SK-N-MC (cell line): ENCODE measurements at regions not wholly inside any gene's neighbourhood (a gene's known extent, or its start where the extent isn't known, plus 50 kb on each side); places are given as distances from the start of the nearest gene placed in this dataset.

Experiments used
- DNase-seq: peaks from one replicate; pipeline ENCODE4 v3.0.0-alpha.2; 2011; ENCODE audit warnings: low read depth, low spot score
- H3K27ac ChIP-seq: fragments of 200-600 bp; sonication (generic); 2 replicates; pipeline ENCODE4 v1.5.1; 2016; ENCODE audit warnings: mixed run types
- H3K36me3 ChIP-seq: fragments of 200-600 bp; sonication (generic); 2 replicates; pipeline ENCODE4 v1.6.1; 2017; ENCODE audit warnings: antibody characterized with exemption, low read length, mixed read lengths; ENCODE audit not compliant: insufficient read depth
- H3K4me3 ChIP-seq: fragments of 200-600 bp; sonication (generic); 2 replicates; pipeline ENCODE4 v1.5.1; 2016
- H3K9ac ChIP-seq: fragments of 200-600 bp; sonication (generic); 2 replicates; pipeline ENCODE4 v1.8.0; 2017; ENCODE audit warnings: mixed run types, mixed read lengths; ENCODE audit not compliant: insufficient read length
- H3K9me3 ChIP-seq: fragments of 200-600 bp; sonication (generic); 2 replicates; pipeline ENCODE4 v1.6.1; 2017; ENCODE audit warnings: low read depth, mild to moderate bottlenecking, antibody characterized with exemption, low read length, moderate library complexity, mixed read lengths
- EZH2 ChIP-seq: fragments of 200-600 bp; sonication (generic); IDR thresholded peaks from one replicate; pipeline ENCODE4 v1.6.1; 2017; ENCODE audit warnings: antibody characterized with exemption
- FOXP2 ChIP-seq: optimal IDR thresholded peaks from 2 replicates; pipeline ENCODE3; 2011; ENCODE audit warnings: mild to moderate bottlenecking, moderate library complexity; ENCODE audit not compliant: insufficient read depth; ENCODE audit errors: extremely low read length, control extremely low read depth
- POLR2AphosphoS5 ChIP-seq: IDR thresholded peaks from 2 replicates; pipeline ENCODE4 v1.6.1; 2012; ENCODE audit warnings: mild to moderate bottlenecking, low read depth, low read length, borderline replicate concordance

DNA sequence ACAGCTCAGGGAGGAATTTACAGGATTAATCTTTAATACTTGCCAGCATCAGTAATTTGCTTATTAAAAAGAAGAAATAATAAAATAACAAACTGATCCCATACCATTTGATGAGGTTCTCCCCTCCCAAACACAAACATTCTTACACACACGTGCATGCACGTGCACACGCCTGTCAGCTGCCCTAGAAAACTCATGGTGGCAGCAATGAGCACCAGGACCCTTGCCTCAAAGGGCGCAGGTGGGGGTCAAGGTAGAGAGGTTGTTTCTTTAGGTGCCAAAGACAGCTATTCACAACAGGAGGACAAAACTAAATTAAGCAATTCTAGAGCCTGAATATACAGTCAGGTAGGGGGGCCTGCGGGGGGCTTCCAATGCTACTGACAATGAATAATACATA, 219.3 kb downstream of the BUD13 start:
- no peaks in the 10 kb centered on the region for H3K36me3 ChIP-seq
- no peak overlapping the region for H3K9ac ChIP-seq
- H3K9me3 ChIP-seq, result no peaks in the 10 kb centered on the region
- H3K27ac ChIP-seq, result no peak overlapping the region
- DNase-seq, result no peak
- TF ChIP-seq EZH2 (no peak), FOXP2 (no peak), POLR2AphosphoS5 (no peak)
- no peak overlapping the region for H3K4me3 ChIP-seq

GRCh38 chr11:116551576-116551975, 221.2 kb downstream of the BUD13 start:
- H3K9me3 ChIP-seq, result no peaks in the 10 kb centered on the region
- H3K27ac ChIP-seq, result no peak overlapping the region
- no peaks in the 10 kb centered on the region for H3K36me3 ChIP-seq
- H3K4me3 ChIP-seq, result no peak overlapping the region
- no peak for DNase-seq
- H3K9ac ChIP-seq, result no peak overlapping the region
- TF ChIP-seq FOXP2 (no peak), POLR2AphosphoS5 (no peak), EZH2 (no peak)

DNA sequence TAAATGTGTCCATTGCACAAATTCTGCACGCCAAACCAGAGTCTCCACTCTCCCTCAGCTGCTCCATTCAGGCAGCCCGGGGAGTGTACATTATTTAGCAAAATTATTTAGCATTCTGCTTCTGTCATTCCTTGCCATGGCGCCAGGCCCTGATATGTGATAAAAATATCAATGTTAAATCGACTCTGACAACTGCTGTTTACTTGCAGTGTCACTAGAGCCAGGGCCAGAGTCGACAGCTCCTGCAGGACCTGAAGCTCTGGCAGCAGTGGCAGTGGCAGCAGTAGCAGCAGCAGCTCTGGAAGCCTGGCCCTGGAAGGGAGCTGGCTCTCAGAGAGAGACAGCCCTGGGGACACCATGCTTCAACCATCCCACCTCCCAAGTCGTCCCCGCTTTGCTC, 224.5 kb downstream of the BUD13 start:
- Histone ChIP-seq H3K27ac (no peak overlapping the region), H3K9me3 (no peaks in the 10 kb centered on the region), H3K9ac (no peak overlapping the region), H3K4me3 (no peak overlapping the region), H3K36me3 (no peaks in the 10 kb centered on the region)
- no peak for TF ChIP-seq EZH2
- no peak for DNase-seq

- TF ChIP-seq POLR2AphosphoS5, result no peak
- TF ChIP-seq FOXP2, result no peak
- no peak for TF ChIP-seq EZH2
- Histone ChIP-seq H3K9ac (no peak overlapping the region), H3K36me3 (no peaks in the 10 kb centered on the region), H3K9me3 (no peaks in the 10 kb centered on the region), H3K27ac (no peak overlapping the region), H3K4me3 (no peak overlapping the region)
- DNase-seq, result no peak
Observed at GRCh38 chr11:116547571-116547970, 225.2 kb downstream of the BUD13 start.

DNA sequence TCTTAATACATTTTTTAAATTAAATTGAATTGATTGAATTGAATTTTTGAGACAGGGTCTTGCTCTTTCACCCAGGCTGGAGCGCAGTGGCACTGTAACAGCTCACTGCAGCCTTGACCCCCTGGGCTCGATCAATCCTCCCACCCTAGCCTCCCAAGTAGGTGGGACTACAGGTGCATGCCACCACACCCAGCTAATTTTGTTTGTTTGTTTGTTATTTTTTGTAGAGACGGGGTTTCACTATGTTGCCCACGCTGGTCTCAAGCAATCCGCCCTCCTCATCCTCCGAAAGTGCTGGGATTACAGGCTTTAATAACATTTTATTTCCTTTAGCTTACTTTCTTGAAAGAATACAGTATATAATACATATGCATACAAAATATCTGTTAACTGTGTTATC, 226.9 kb downstream of the BUD13 start:
- Histone ChIP-seq H3K27ac (no peak overlapping the region), H3K9ac (no peak overlapping the region), H3K36me3 (no peaks in the 10 kb centered on the region), H3K4me3 (no peak overlapping the region), H3K9me3 (no peaks in the 10 kb centered on the region)
- no peak for DNase-seq
- TF ChIP-seq EZH2 (no peak), POLR2AphosphoS5 (no peak), FOXP2 (no peak)

DNA sequence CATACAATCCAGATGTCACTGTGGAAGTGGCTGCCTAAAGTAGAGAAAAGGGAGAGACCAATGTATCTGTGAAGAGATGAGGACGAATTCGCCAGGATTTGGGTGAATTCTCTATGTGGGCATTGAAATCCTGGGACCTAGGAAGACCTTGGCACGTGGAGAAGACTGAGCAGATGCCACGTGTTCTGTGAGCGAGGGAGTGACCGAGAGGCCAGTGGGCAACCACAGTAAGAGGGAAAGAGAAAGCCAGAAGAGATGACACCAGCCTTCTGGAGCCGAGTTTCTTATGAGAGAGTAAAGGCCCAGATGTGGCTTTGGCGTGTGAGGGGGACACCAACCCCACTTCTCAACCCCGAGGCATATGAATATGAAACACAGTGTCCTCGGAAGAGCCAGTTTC, 228.1 kb downstream of the BUD13 start:
- no peaks in the 10 kb centered on the region for H3K36me3 ChIP-seq
- H3K9me3 ChIP-seq, result no peaks in the 10 kb centered on the region
- H3K4me3 ChIP-seq, result no peak overlapping the region
- no peak overlapping the region for H3K9ac ChIP-seq
- DNase-seq, result no peak
- H3K27ac ChIP-seq, result no peak overlapping the region
- no peak for TF ChIP-seq EZH2
- no peak for TF ChIP-seq FOXP2
- no peak for TF ChIP-seq POLR2AphosphoS5

- Histone ChIP-seq H3K36me3 (no peaks in the 10 kb centered on the region), H3K9ac (no peak overlapping the region)
- TF ChIP-seq FOXP2 (no peak), POLR2AphosphoS5 (no peak), EZH2 (no peak)
Observed at GRCh38 chr11:116543911-116544475, 228.8 kb downstream of the BUD13 start.

GRCh38 chr11:116543099-116543498, 229.7 kb downstream of the BUD13 start:
- H3K9me3 ChIP-seq, result no peaks in the 10 kb centered on the region
- H3K36me3 ChIP-seq, result no peaks in the 10 kb centered on the region
- H3K27ac ChIP-seq, result no peak overlapping the region
- no peak overlapping the region for H3K9ac ChIP-seq
- TF ChIP-seq EZH2, result no peak
- no peak for TF ChIP-seq POLR2AphosphoS5
- no peak for TF ChIP-seq FOXP2
- DNase-seq, result no peak
- no peak overlapping the region for H3K4me3 ChIP-seq

More at GRCh38 chr11:116543911-116544475, 228.8 kb downstream of the BUD13 start:
- Histone ChIP-seq H3K4me3 (no peak overlapping the region), H3K27ac (no peak overlapping the region), H3K9me3 (no peaks in the 10 kb centered on the region)
- DNase-seq, result no peak

GRCh38 chr11:116542406-116542805, 230.4 kb downstream of the BUD13 start:
- TF ChIP-seq FOXP2 (no peak), POLR2AphosphoS5 (no peak), EZH2 (no peak)
- no peak overlapping the region for H3K4me3 ChIP-seq
- no peaks in the 10 kb centered on the region for H3K36me3 ChIP-seq
- H3K9me3 ChIP-seq, result no peaks in the 10 kb centered on the region
- H3K27ac ChIP-seq, result no peak overlapping the region
- DNase-seq, result no peak
- H3K9ac ChIP-seq, result no peak overlapping the region
